SU-DHL-6 (cell line): ENCODE measurements at regions not wholly inside any gene's neighbourhood (a gene's known extent, or its start where the extent isn't known, plus 50 kb on each side); places are given as distances from the start of the nearest gene placed in this dataset.

Source experiments
- H2AFZ ChIP-seq: fragments of 200-600 bp; sonication (generic); 2 replicates; pipeline ENCODE4 v1.6.1; 2014; ENCODE audit warnings: low read depth, mild to moderate bottlenecking, moderate library complexity, mixed read lengths, antibody characterized with exemption, low read length; ENCODE audit not compliant: severe bottlenecking
- H3F3A ChIP-seq: fragments of 200-600 bp; shearing (Covaris generic); 2 replicates; pipeline ENCODE4 v1.6.0; 2016; ENCODE audit warnings: antibody characterized with exemption, mild to moderate bottlenecking; ENCODE audit not compliant: insufficient read depth
- H3K27ac ChIP-seq: fragments of 200-600 bp; sonication (generic); 2 replicates; pipeline ENCODE4 v1.5.1; 2016; ENCODE audit warnings: low read depth, mild to moderate bottlenecking, low read length, moderate library complexity, mixed read lengths
- H3K27me3 ChIP-seq: fragments of 200-600 bp; sonication (generic), shearing (Covaris generic); 2 replicates; pipeline ENCODE4 v1.6.0; 2014; ENCODE audit warnings: mild to moderate bottlenecking, low read length
- H3K36me3 ChIP-seq: fragments of 200-600 bp; sonication (generic); 2 replicates; pipeline ENCODE4 v1.6.1; 2014; ENCODE audit warnings: mild to moderate bottlenecking, low read length, mixed read lengths
- H3K4me2 ChIP-seq: fragments of 300-600, 200-600 bp; shearing (Covaris generic), sonication (generic); 2 replicates; pipeline ENCODE4 v1.6.0; 2014; ENCODE audit warnings: low read length, low read depth, mild to moderate bottlenecking; ENCODE audit not compliant: poor library complexity, severe bottlenecking
- H3K4me3 ChIP-seq: fragments of 200-600 bp; sonication (generic); 2 replicates; pipeline ENCODE4 v1.5.1; 2014; ENCODE audit warnings: antibody characterized with exemption, low read length, mild to moderate bottlenecking, mixed read lengths; ENCODE audit not compliant: insufficient read depth, poor library complexity, severe bottlenecking
- H3K79me2 ChIP-seq: fragments of 200-600 bp; sonication (generic); 2 replicates; pipeline ENCODE4 v1.6.1; 2014; ENCODE audit warnings: mild to moderate bottlenecking, low read length, moderate library complexity; ENCODE audit not compliant: insufficient read depth
- H3K9ac ChIP-seq: fragments of 200-600 bp; sonication (generic); 2 replicates; pipeline ENCODE4 v1.7.0; 2014; ENCODE audit warnings: mild to moderate bottlenecking, low read length
- H3K9me2 ChIP-seq: fragments of 200-600 bp; sonication (generic); replicated peaks from 2 replicates; pipeline ENCODE4 v1.6.1; 2014; ENCODE audit warnings: low read length; ENCODE audit not compliant: insufficient read depth
- H3K9me3 ChIP-seq: fragments of 200-600 bp; sonication (generic); 2 replicates; pipeline ENCODE4 v1.6.1; 2014; ENCODE audit warnings: low read length, mixed read lengths; ENCODE audit not compliant: insufficient read depth
- H4K20me1 ChIP-seq: fragments of 200-600 bp; sonication (generic); 2 replicates; pipeline ENCODE4 v1.6.1; 2014; ENCODE audit warnings: low read depth, mild to moderate bottlenecking, antibody characterized with exemption, low read length, moderate library complexity, mixed read lengths
- CTCF ChIP-seq: fragments of 200-600 bp; sonication (generic); IDR thresholded peaks from one replicate; pipeline ENCODE4 v1.5.1; 2017; ENCODE audit warnings: antibody characterized with exemption, mild to moderate bottlenecking, low read length, moderate library complexity; ENCODE audit not compliant: insufficient read depth, poor library complexity, severe bottlenecking
- EZH2phosphoT487 ChIP-seq: fragments of 200-600 bp; sonication (generic), shearing (Covaris generic); conservative IDR thresholded peaks from 2 replicates; pipeline ENCODE4 v1.6.1; 2018; ENCODE audit warnings: mild to moderate bottlenecking, antibody characterized with exemption, low read length, moderate library complexity, mixed read lengths

GRCh38 chr12:18165889-18166288 lies 75.9 kb upstream of the RERGL start:
- no peaks in the 10 kb centered on the region for H3F3A ChIP-seq
- H3K27me3 ChIP-seq: no peaks in the 10 kb centered on the region
- no peak for TF ChIP-seq EZH2phosphoT487
- no peak for TF ChIP-seq CTCF
- no peaks in the 10 kb centered on the region for H4K20me1 ChIP-seq
- no peak overlapping the region for H3K27ac ChIP-seq
- H3K36me3 ChIP-seq: no peaks in the 10 kb centered on the region
- no peak overlapping the region for H2AFZ ChIP-seq
- no peak overlapping the region for H3K4me2 ChIP-seq
- peaks cover 4% of the 10 kb centered on the region; the same call in 1 of the 2 replicates for H3K9me3 ChIP-seq
- H3K4me3 ChIP-seq: no peak overlapping the region
- H3K79me2 ChIP-seq: no peaks in the 10 kb centered on the region
- no peaks in the 10 kb centered on the region for H3K9me2 ChIP-seq
- no peak overlapping the region for H3K9ac ChIP-seq

DNA sequence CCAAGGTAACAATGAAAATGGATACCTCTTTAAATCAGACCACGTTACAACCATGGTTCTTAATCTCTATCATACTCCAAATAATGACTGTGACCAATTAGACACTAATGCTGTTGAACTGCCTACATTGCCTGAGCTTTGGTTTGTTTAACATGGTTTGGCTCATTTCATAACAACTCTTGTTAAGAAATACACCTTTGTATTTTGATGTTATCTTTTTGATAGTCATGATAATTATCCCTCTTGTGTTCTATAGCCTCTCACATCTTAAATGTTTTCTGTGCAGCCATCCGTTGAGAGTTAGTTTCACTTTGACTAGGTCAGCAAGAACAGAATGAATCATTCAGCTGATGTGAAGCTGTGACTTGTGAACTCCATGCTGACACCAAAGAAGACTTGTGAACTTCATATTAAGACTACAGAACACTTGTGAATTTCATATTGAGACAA lies 75.5 kb upstream of the RERGL start:
- H4K20me1 ChIP-seq: no peaks in the 10 kb centered on the region
- peaks cover 4% of the 10 kb centered on the region; the same call in 1 of the 2 replicates for H3K9me3 ChIP-seq
- no peaks in the 10 kb centered on the region for H3F3A ChIP-seq
- no peak overlapping the region for H3K27ac ChIP-seq
- H3K9me2 ChIP-seq: no peaks in the 10 kb centered on the region
- no peaks in the 10 kb centered on the region for H3K27me3 ChIP-seq
- no peak for TF ChIP-seq CTCF
- H3K79me2 ChIP-seq: no peaks in the 10 kb centered on the region
- no peak overlapping the region for H2AFZ ChIP-seq
- no peak overlapping the region for H3K4me3 ChIP-seq
- no peaks in the 10 kb centered on the region for H3K36me3 ChIP-seq
- H3K9ac ChIP-seq: no peak overlapping the region
- H3K4me2 ChIP-seq: no peak overlapping the region

DNA sequence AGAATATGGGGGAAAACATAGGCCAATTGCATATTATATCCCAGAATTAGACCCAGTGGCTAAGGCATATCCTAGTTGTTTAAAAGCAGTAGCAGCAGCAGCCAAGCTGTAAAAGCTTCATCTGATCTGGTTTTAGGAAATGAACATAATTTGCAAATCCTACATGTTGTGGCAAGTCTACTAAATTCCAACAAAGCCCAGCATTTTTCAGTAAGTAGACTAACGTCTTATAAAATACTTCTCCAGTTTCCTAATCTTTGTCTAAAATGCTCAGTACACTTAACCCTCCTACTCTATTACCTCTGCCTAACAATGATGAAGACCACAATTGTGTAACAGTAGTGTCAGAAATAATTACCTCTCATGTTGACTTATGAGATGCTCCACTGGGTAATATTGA lies 70.9 kb upstream of the RERGL start:
- H3K4me3 ChIP-seq: no peak overlapping the region
- H4K20me1 ChIP-seq: no peaks in the 10 kb centered on the region
- H3K36me3 ChIP-seq: no peaks in the 10 kb centered on the region
- H3K9me2 ChIP-seq: no peaks in the 10 kb centered on the region
- H3F3A ChIP-seq: no peaks in the 10 kb centered on the region
- no peak overlapping the region for H2AFZ ChIP-seq
- H3K27ac ChIP-seq: no peak overlapping the region
- TF ChIP-seq CTCF: no peak
- no peak for TF ChIP-seq EZH2phosphoT487
- peaks cover 4% of the 10 kb centered on the region; the same call in 1 of the 2 replicates for H3K9me3 ChIP-seq
- H3K9ac ChIP-seq: no peak overlapping the region
- H3K27me3 ChIP-seq: no peaks in the 10 kb centered on the region
- no peak overlapping the region for H3K4me2 ChIP-seq
- no peaks in the 10 kb centered on the region for H3K79me2 ChIP-seq
